Gastrocnemius medialis (tissue), 4 donors: ENCODE measurements at regions not wholly inside any gene's neighbourhood (a gene's known extent, or its start where the extent isn't known, plus 50 kb on each side); places are given as distances from the start of the nearest gene placed in this dataset.

Source experiments
- ATAC-seq, 2 donors: fragments of 150-250 bp; one replicate each; pipeline ENCODE4 v1.9.1; 2016
- DNase-seq, 2 donors: peaks; one replicate each; pipeline ENCODE4 v3.0.0-alpha.2; 2019
- H3K27ac ChIP-seq, 4 donors: fragments of 200-600 bp; sonication (generic); 1 replicate in 1 of 4; 2 replicates in 3 of 4; pipeline ENCODE4 v1.5.1; 2016 to 2018; ENCODE audit warnings: mild to moderate bottlenecking in 2 of 4, moderate library complexity in 1 of 4
- H3K27me3 ChIP-seq, 3 donors: fragments of 200-600 bp; sonication (generic) in 2 of 3; 1 replicate in 1 of 3; 2 replicates in 2 of 3; pipeline versions ENCODE4 v1.5.1 to v1.6.0; 2016 to 2019; ENCODE audit warnings: mild to moderate bottlenecking in 1 of 3, moderate library complexity in 1 of 3
- H3K36me3 ChIP-seq, 2 donors: fragments of 200-600 bp; sonication (generic) in 1 of 2; one replicate each; pipeline ENCODE4 v1.5.1; 2017 to 2018
- H3K4me1 ChIP-seq, 2 donors: fragments of 200-600 bp; sonication (generic) in 1 of 2; one replicate each; pipeline ENCODE4 v1.5.1; 2016 to 2017; ENCODE audit warnings: mild to moderate bottlenecking in 2 of 2
- H3K4me3 ChIP-seq, 4 donors: fragments of 200-600 bp; sonication (generic) in 3 of 4; 1 replicate in 1 of 4; 2 replicates in 3 of 4; pipeline ENCODE4 v1.5.1; 2016 to 2019; ENCODE audit warnings: mild to moderate bottlenecking in 2 of 4
- H3K9me3 ChIP-seq, 3 donors: fragments of 200-600 bp; sonication (generic) in 2 of 3; 1 replicate in 1 of 3; 2 replicates in 2 of 3; pipeline ENCODE4 v1.5.1; 2016 to 2019
- POLR2A ChIP-seq, 2 donors: fragments of 450-650 bp; IDR thresholded peaks; one replicate each; pipeline ENCODE4 v1.6.1; 2017; ENCODE audit warnings: antibody characterized with exemption in 2 of 2, mild to moderate bottlenecking in 2 of 2, moderate library complexity in 2 of 2
- in situ Hi-C, 4 donors: fragments of 200-750 bp; cut with MboI; loops; one replicate each; pipeline versions ENCODE4 v1.15.0 to v1.8.0; 2017; ENCODE audit warnings: low sequenced_read_pairs in 4 of 4
- intact Hi-C: fragments of 100-400 bp; cut with DNase I; formaldehyde crosslinking; loops from one replicate; pipeline ENCODE4 v1.15.1; 2023; ENCODE audit warnings: low total_unique reads
- TF ChIP-seq, protein P1 (sequence below), 5 experiments: fragments of 450-650 bp in 3 of 5; fragments of 200-600 bp in 2 of 5; sonication (generic) in 2 of 5; IDR thresholded peaks in 4 of 5; conservative IDR thresholded peaks in 1 of 5; 1 replicate in 4 of 5; 2 replicates in 1 of 5; pipeline ENCODE4 v1.5.1; 2016 to 2019; ENCODE audit warnings: antibody characterized with exemption in 5 of 5, mild to moderate bottlenecking in 3 of 5, moderate library complexity in 3 of 5

DNA sequence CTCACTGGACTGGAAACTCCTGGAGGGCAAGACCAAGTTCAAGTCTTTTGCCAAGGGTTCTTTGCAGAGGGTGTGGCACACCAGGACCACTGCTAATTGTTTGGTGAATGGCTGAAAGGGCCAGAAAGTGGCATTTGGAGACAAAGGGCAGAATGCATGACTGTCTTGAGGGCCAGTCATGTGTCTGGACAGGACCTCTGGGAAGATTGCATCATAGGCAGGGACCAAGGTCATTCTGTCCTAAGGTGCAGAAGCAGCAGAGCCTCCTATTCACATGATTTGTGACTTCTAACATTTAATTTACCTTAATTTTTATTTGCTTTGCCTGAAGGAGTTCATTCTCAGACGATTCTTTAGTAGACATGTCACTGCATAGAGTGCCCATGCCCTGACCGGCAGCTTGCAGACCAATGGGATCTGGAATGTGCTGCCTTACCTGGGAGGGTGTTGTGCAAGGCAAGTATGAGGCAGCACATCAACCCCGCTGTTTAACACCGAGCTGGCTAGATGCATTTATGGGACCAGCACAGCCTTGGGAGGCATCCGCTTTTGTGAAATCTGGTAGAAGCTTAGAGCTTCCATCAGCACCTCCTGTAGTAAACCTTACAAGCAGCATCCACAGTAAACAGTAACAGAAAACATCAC, 62.3 kb upstream of the MAF start:
- DNase-seq (no peak), ATAC-seq (no peak)
- no peaks in the 10 kb centered on the region for H3K27me3 ChIP-seq
- H3K4me1 ChIP-seq, result no peaks in the 10 kb centered on the region
- in situ Hi-C loops, result no loop called here
- intact Hi-C loops, result no loop called here
- no peak for TF ChIP-seq POLR2A (IDR thresholded peaks at IDR 0.05)
- TF ChIP-seq, protein P1, sequence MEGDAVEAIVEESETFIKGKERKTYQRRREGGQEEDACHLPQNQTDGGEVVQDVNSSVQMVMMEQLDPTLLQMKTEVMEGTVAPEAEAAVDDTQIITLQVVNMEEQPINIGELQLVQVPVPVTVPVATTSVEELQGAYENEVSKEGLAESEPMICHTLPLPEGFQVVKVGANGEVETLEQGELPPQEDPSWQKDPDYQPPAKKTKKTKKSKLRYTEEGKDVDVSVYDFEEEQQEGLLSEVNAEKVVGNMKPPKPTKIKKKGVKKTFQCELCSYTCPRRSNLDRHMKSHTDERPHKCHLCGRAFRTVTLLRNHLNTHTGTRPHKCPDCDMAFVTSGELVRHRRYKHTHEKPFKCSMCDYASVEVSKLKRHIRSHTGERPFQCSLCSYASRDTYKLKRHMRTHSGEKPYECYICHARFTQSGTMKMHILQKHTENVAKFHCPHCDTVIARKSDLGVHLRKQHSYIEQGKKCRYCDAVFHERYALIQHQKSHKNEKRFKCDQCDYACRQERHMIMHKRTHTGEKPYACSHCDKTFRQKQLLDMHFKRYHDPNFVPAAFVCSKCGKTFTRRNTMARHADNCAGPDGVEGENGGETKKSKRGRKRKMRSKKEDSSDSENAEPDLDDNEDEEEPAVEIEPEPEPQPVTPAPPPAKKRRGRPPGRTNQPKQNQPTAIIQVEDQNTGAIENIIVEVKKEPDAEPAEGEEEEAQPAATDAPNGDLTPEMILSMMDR (IDR thresholded peaks at IDR 0.05 in 4 of 5, conservative IDR thresholded peaks at IDR 0.05 in 1 of 5), result no peak
- H3K36me3 ChIP-seq, result no peaks in the 10 kb centered on the region
- no peak overlapping the region for H3K4me3 ChIP-seq
- H3K9me3 ChIP-seq, result no peaks in the 10 kb centered on the region
- no peak overlapping the region for H3K27ac ChIP-seq

DNA sequence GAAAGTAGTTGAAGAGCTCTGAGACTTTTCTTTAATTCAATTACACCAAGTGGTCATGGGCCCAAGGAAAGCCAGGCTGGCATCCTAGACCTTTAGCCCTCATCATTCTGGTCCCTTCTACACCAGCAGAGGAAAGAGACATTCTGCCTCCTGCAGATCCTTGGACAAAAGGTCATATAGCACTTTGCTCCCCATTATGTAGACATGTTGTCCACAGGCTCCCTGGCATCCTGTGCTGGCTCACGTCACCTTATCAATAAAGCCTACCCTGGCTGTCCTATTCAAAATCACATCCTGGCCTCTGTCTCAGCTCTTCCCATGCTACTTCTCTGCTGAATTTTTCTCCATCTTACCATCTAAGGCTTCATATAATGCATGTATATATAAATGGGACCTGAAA, 61.6 kb upstream of the MAF start:
- H3K27ac ChIP-seq, result no peak overlapping the region
- no peaks in the 10 kb centered on the region for H3K9me3 ChIP-seq
- ATAC-seq (no peak), DNase-seq (no peak)
- H3K27me3 ChIP-seq, result no peaks in the 10 kb centered on the region
- H3K4me3 ChIP-seq, result no peak overlapping the region
- H3K36me3 ChIP-seq, result no peaks in the 10 kb centered on the region
- intact Hi-C loops (no loop called here), in situ Hi-C loops (no loop called here)
- TF ChIP-seq, protein P1 (IDR thresholded peaks at IDR 0.05 in 4 of 5, conservative IDR thresholded peaks at IDR 0.05 in 1 of 5), result no peak
- TF ChIP-seq POLR2A (IDR thresholded peaks at IDR 0.05), result no peak
- H3K4me1 ChIP-seq, result no peaks in the 10 kb centered on the region

DNA sequence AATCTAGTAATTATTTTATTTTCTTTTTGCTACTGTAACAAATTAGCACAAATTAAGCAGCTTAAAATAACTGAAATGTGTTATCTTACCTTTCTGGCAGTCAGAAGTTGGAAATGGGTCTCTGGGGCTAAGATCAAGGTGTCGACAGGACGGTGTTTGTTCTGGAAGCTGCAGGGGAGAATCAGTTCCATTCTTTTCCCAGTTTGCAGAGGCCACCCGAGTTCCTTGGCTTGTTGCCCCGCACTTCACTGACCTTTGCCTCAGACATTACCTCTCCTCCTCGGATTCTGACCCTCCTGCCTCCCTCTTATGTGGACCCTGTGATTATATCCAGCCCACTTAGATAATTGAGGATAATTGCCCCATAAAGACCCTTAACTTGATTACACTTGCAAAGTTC, 61.0 kb upstream of the MAF start:
- no peak for ATAC-seq
- intact Hi-C loops, result no loop called here
- DNase-seq, result no peak
- in situ Hi-C loops, result no loop called here
- H3K27ac ChIP-seq, result no peak overlapping the region
- H3K4me3 ChIP-seq, result no peak overlapping the region
- no peaks in the 10 kb centered on the region for H3K4me1 ChIP-seq
- no peak for TF ChIP-seq POLR2A (IDR thresholded peaks at IDR 0.05)
- TF ChIP-seq, protein P1 (IDR thresholded peaks at IDR 0.05 in 4 of 5, conservative IDR thresholded peaks at IDR 0.05 in 1 of 5), result no peak
- no peaks in the 10 kb centered on the region for H3K9me3 ChIP-seq
- H3K27me3 ChIP-seq, result no peaks in the 10 kb centered on the region
- no peaks in the 10 kb centered on the region for H3K36me3 ChIP-seq

DNA sequence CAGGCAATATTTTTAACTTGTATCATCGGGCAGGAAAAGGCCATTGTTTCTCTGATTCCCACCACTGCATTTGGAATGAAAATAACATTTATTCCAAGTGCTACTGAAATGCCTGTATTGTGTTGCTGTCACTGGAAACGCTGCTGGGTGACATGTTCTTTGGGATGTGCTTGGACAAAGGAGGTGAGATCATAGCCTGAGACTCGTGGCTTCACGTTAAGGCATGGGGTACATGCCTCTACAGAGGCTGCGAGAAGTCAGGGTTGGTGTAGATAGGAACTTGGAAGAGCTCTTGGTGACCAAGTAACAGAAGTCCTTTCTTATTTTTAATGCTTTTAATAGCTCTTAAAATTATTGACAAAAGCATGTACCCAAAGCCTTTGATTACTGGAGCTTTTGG, 58.8 kb upstream of the MAF start:
- in situ Hi-C loops (no loop called here), intact Hi-C loops (no loop called here)
- Histone ChIP-seq H3K9me3 (no peaks in the 10 kb centered on the region), H3K27ac (no peak overlapping the region), H3K27me3 (no peaks in the 10 kb centered on the region), H3K36me3 (no peaks in the 10 kb centered on the region), H3K4me1 (no peaks in the 10 kb centered on the region), H3K4me3 (no peak overlapping the region)
- TF ChIP-seq POLR2A (IDR thresholded peaks at IDR 0.05), result no peak
- TF ChIP-seq, protein P1 (IDR thresholded peaks at IDR 0.05 in 4 of 5, conservative IDR thresholded peaks at IDR 0.05 in 1 of 5), result no peak
- DNase-seq, result no peak
- ATAC-seq, result no peak
